ENCODE measurements at regions not wholly inside any gene's neighbourhood (a gene's known extent, or its start where the extent isn't known, plus 50 kb on each side); places are given as distances from the start of the nearest gene placed in this dataset.
A peak's percentile ranks its signal among the peaks of the same experiment; 100 is the strongest.

DNA sequence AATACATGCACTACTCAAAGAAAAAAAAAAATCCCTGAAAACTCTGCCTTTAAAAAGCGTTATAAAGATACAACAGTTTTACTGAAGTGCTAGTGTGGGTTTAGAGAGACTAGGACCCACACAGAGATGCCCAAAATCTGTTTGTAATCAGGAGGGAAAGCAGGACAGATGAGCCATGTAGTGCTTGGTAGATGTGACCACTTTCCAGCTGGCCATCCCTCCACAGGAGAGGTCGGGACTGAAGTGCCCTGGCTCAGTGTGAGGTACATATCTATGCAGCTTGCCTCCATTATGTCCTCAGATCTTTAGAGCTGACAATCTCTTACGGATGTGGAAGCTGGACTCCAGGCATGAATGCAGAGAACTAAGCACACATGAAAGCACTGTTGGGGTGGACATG is 57.5 kb upstream of the NANOGP8 start:
- H3K27ac ChIP-seq (ENCODE audit: insufficient read depth, low read length) = peak overlapping the region; percentile 3
- H3K36me3 ChIP-seq (ENCODE audit: control insufficient read depth, insufficient read depth, low read length) = no peaks in the 10 kb centered on the region
- DNase-seq (ENCODE audit: low read depth in 2 of 2) = peak in 1 of 2 donors; percentile 26
- H2AFZ ChIP-seq (ENCODE audit: low read length) = peak overlapping the region; percentile 37
- H3K9me3 ChIP-seq (ENCODE audit: control insufficient read depth, insufficient read depth, low read depth, low read length) = no peaks in the 10 kb centered on the region
- peaks cover 16% of the 10 kb centered on the region for H3K4me1 ChIP-seq (ENCODE audit: control insufficient read depth, extremely low read depth, insufficient read depth, low read length)
- no peaks in the 10 kb centered on the region for H4K20me1 ChIP-seq (ENCODE audit: control insufficient read depth, extremely low read depth, insufficient read depth, low read length)
- no peaks in the 10 kb centered on the region for H3K27me3 ChIP-seq (ENCODE audit: control insufficient read depth, insufficient read depth, low read length)
- H3K4me3 ChIP-seq (replicated peaks in 1 of 4; ENCODE audit: control extremely low read depth in 1 of 4, insufficient read depth in 1 of 4, low read depth in 3 of 4, low read length in 4 of 4) = no peak overlapping the region
- H3K4me2 ChIP-seq (ENCODE audit: extremely low read depth, insufficient read depth, low read length) = peak overlapping the region; percentile 61
- TF ChIP-seq, protein P1, sequence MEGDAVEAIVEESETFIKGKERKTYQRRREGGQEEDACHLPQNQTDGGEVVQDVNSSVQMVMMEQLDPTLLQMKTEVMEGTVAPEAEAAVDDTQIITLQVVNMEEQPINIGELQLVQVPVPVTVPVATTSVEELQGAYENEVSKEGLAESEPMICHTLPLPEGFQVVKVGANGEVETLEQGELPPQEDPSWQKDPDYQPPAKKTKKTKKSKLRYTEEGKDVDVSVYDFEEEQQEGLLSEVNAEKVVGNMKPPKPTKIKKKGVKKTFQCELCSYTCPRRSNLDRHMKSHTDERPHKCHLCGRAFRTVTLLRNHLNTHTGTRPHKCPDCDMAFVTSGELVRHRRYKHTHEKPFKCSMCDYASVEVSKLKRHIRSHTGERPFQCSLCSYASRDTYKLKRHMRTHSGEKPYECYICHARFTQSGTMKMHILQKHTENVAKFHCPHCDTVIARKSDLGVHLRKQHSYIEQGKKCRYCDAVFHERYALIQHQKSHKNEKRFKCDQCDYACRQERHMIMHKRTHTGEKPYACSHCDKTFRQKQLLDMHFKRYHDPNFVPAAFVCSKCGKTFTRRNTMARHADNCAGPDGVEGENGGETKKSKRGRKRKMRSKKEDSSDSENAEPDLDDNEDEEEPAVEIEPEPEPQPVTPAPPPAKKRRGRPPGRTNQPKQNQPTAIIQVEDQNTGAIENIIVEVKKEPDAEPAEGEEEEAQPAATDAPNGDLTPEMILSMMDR (conservative IDR thresholded peaks at IDR 0.05 in 1 of 2, IDR thresholded peaks at IDR 0.05 in 1 of 2; ENCODE audit: low read depth in 1 of 2, low read length in 2 of 2) = no peak
- TF ChIP-seq EZH2 (IDR thresholded peaks at IDR 0.05; ENCODE audit: low read length, missing control alignments) = no peak
- no peaks in the 10 kb centered on the region for H3K79me2 ChIP-seq (ENCODE audit: control insufficient read depth, insufficient read depth, low read length)
- H3K9ac ChIP-seq (ENCODE audit: insufficient read depth, low read length) = no peak overlapping the region

DNA sequence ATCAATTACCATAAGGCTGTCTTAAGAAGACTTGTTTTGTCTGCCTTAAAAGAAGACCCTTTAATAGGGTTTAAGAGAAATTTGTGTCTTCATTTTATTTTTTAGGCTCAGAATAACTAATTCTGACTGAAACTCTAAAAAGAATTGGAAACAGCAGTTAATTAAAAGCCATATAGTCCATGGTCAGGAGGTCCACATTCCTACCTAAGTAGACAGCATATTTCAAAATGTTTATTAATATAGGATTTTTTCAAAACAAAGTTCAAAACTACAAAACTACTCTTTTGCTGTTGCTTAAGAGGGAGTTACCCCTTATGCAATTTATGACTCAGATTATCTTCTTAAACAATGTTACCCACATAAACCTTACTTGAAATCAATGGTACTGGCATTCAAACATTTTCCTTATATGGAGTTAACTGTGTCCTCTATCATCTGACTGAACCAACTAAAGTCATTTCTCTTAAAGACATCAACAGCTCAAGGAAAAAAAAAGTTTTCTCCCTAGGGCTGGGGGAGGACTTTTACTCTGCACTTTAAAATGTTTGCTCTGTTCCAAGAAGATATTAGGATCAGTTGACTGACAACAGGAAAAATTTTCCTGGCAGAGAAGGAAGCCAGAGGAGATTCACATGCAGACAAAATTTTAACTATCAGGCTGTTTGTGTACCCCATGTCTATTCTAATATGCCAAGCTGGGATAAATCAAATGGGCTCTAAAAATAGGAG is 56.8 kb upstream of the NANOGP8 start:
- Histone ChIP-seq H3K27me3 (ENCODE audit: control insufficient read depth, insufficient read depth, low read length) (no peaks in the 10 kb centered on the region), H3K9ac (ENCODE audit: insufficient read depth, low read length) (no peak overlapping the region), H3K4me1 (ENCODE audit: control insufficient read depth, extremely low read depth, insufficient read depth, low read length) (peaks cover 16% of the 10 kb centered on the region), H4K20me1 (ENCODE audit: control insufficient read depth, extremely low read depth, insufficient read depth, low read length) (no peaks in the 10 kb centered on the region), H3K36me3 (ENCODE audit: control insufficient read depth, insufficient read depth, low read length) (no peaks in the 10 kb centered on the region), H3K27ac (ENCODE audit: insufficient read depth, low read length) (peak overlapping the region; percentile 60), H3K79me2 (ENCODE audit: control insufficient read depth, insufficient read depth, low read length) (no peaks in the 10 kb centered on the region), H2AFZ (ENCODE audit: low read length) (no peak overlapping the region), H3K4me2 (ENCODE audit: extremely low read depth, insufficient read depth, low read length) (peak overlapping the region; percentile 61), H3K4me3 (replicated peaks in 1 of 4; ENCODE audit: control extremely low read depth in 1 of 4, insufficient read depth in 1 of 4, low read depth in 3 of 4, low read length in 4 of 4) (no peak overlapping the region), H3K9me3 (ENCODE audit: control insufficient read depth, insufficient read depth, low read depth, low read length) (no peaks in the 10 kb centered on the region)
- DNase-seq (ENCODE audit: low read depth in 2 of 2) = peak; percentile 93 to 98
- TF ChIP-seq EZH2 (IDR thresholded peaks at IDR 0.05; ENCODE audit: low read length, missing control alignments) = no peak
- TF ChIP-seq, protein P1 (conservative IDR thresholded peaks at IDR 0.05 in 1 of 2, IDR thresholded peaks at IDR 0.05 in 1 of 2; ENCODE audit: low read depth in 1 of 2, low read length in 2 of 2) = no peak

DNA sequence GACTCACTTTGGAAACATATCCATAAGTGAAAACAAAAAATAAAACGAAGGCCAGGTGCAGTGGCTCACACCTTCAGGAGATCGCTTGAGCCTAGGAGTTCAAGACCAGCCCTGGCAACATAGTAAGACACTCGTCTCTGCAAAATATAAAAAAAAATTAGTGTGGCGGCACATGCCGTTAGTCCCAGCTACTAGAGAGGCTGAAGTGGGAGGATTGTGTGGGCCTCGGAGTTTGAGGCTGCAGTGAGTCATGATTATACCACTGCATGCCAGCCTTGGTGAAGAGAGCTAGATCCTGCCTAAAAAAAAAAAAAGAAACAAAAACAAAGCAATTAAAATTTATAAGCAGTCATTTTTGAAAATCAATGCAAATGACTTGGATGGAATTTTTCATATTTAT is 54.7 kb upstream of the NANOGP8 start:
- H3K4me3 ChIP-seq (replicated peaks in 1 of 4; ENCODE audit: control extremely low read depth in 1 of 4, insufficient read depth in 1 of 4, low read depth in 3 of 4, low read length in 4 of 4) = no peak overlapping the region
- H3K27me3 ChIP-seq (ENCODE audit: control insufficient read depth, insufficient read depth, low read length) = no peaks in the 10 kb centered on the region
- peaks cover 16% of the 10 kb centered on the region for H3K4me1 ChIP-seq (ENCODE audit: control insufficient read depth, extremely low read depth, insufficient read depth, low read length)
- no peaks in the 10 kb centered on the region for H3K79me2 ChIP-seq (ENCODE audit: control insufficient read depth, insufficient read depth, low read length)
- no peak overlapping the region for H2AFZ ChIP-seq (ENCODE audit: low read length)
- no peak for DNase-seq (ENCODE audit: low read depth in 2 of 2)
- no peak overlapping the region for H3K27ac ChIP-seq (ENCODE audit: insufficient read depth, low read length)
- TF ChIP-seq EZH2 (IDR thresholded peaks at IDR 0.05; ENCODE audit: low read length, missing control alignments) = no peak
- TF ChIP-seq, protein P1 (conservative IDR thresholded peaks at IDR 0.05 in 1 of 2, IDR thresholded peaks at IDR 0.05 in 1 of 2; ENCODE audit: low read depth in 1 of 2, low read length in 2 of 2) = no peak
- H3K9me3 ChIP-seq (ENCODE audit: control insufficient read depth, insufficient read depth, low read depth, low read length) = no peaks in the 10 kb centered on the region
- no peak overlapping the region for H3K9ac ChIP-seq (ENCODE audit: insufficient read depth, low read length)
- H3K36me3 ChIP-seq (ENCODE audit: control insufficient read depth, insufficient read depth, low read length) = no peaks in the 10 kb centered on the region
- H4K20me1 ChIP-seq (ENCODE audit: control insufficient read depth, extremely low read depth, insufficient read depth, low read length) = no peaks in the 10 kb centered on the region
- H3K4me2 ChIP-seq (ENCODE audit: extremely low read depth, insufficient read depth, low read length) = no peak overlapping the region
